Memory B cell (primary cell): ENCODE measurements at regions not wholly inside any gene's neighbourhood (a gene's known extent, or its start where the extent isn't known, plus 50 kb on each side); places are given as distances from the start of the nearest gene placed in this dataset.

Experiments
- ATAC-seq: fragments of 150-1000 bp; cut with Tn5 transposase; 2 replicates; pipeline ENCODE4 v1.10.0; 2021; ENCODE audit warnings: low read depth, mild to moderate bottlenecking, moderate library complexity
- DNase-seq, 2 donors: peaks; one replicate each; pipeline ENCODE4 v3.0.0; 2022; ENCODE audit warnings: low spot score in 2 of 2
- H3K27ac Mint-ChIP-seq: one replicate; pipeline ENCODE4 v1.8.0; 2022; ENCODE audit warnings: mild to moderate bottlenecking, moderate library complexity, mixed read lengths
- H3K27me3 Mint-ChIP-seq: one replicate; pipeline ENCODE4 v1.8.0; 2022; ENCODE audit warnings: mixed read lengths
- H3K36me3 Mint-ChIP-seq: one replicate; pipeline ENCODE4 v1.8.0; 2022; ENCODE audit warnings: mild to moderate bottlenecking, mixed read lengths
- H3K4me1 Mint-ChIP-seq: one replicate; pipeline ENCODE4 v1.8.0; 2022; ENCODE audit warnings: mixed read lengths
- H3K4me3 Mint-ChIP-seq: one replicate; pipeline ENCODE4 v1.8.0; 2022; ENCODE audit warnings: mild to moderate bottlenecking, moderate library complexity, mixed read lengths
- H3K9me3 Mint-ChIP-seq: one replicate; pipeline ENCODE4 v1.8.0; 2022; ENCODE audit warnings: mixed read lengths

- H3K4me1 Mint-ChIP-seq, result no peaks in the 10 kb centered on the region
- no peaks in the 10 kb centered on the region for H3K9me3 Mint-ChIP-seq
- peaks cover 9% of the 10 kb centered on the region for H3K27me3 Mint-ChIP-seq
- no peak for ATAC-seq
- H3K36me3 Mint-ChIP-seq, result no peaks in the 10 kb centered on the region
- no peak overlapping the region for H3K4me3 Mint-ChIP-seq
- DNase-seq, result no peak
- H3K27ac Mint-ChIP-seq, result no peak overlapping the region
Measured at GRCh38 chr16:79420493-79420892, 180.0 kb downstream of the MAF start.

GRCh38 chr16:79419148-79419547 is 181.4 kb downstream of the MAF start:
- H3K4me3 Mint-ChIP-seq, result no peak overlapping the region
- peaks cover 2% of the 10 kb centered on the region for H3K9me3 Mint-ChIP-seq
- peaks cover 15% of the 10 kb centered on the region for H3K27me3 Mint-ChIP-seq
- no peak overlapping the region for H3K27ac Mint-ChIP-seq
- no peak for ATAC-seq
- H3K36me3 Mint-ChIP-seq, result no peaks in the 10 kb centered on the region
- H3K4me1 Mint-ChIP-seq, result no peaks in the 10 kb centered on the region
- DNase-seq, result no peak

- Mint-ChIP-seq H3K36me3 (no peaks in the 10 kb centered on the region), H3K27ac (no peak overlapping the region), H3K27me3 (peaks cover 11% of the 10 kb centered on the region), H3K9me3 (peaks cover 2% of the 10 kb centered on the region), H3K4me1 (no peaks in the 10 kb centered on the region), H3K4me3 (no peak overlapping the region)
- no peak for ATAC-seq
- no peak for DNase-seq
Measured at GRCh38 chr16:79417601-79418008, 182.9 kb downstream of the MAF start.

- peaks cover 3% of the 10 kb centered on the region for H3K9me3 Mint-ChIP-seq
- H3K36me3 Mint-ChIP-seq, result no peaks in the 10 kb centered on the region
- DNase-seq, result no peak
- ATAC-seq, result no peak
- H3K27me3 Mint-ChIP-seq, result peaks cover 8% of the 10 kb centered on the region
- no peak overlapping the region for H3K27ac Mint-ChIP-seq
- no peaks in the 10 kb centered on the region for H3K4me1 Mint-ChIP-seq
- H3K4me3 Mint-ChIP-seq, result no peak overlapping the region
Measured at GRCh38 chr16:79415983-79416640, 184.4 kb downstream of the MAF start.

- Mint-ChIP-seq H3K27ac (no peak overlapping the region), H3K27me3 (peaks cover 10% of the 10 kb centered on the region), H3K9me3 (peaks cover 6% of the 10 kb centered on the region), H3K4me1 (no peaks in the 10 kb centered on the region), H3K4me3 (no peak overlapping the region), H3K36me3 (no peaks in the 10 kb centered on the region)
- DNase-seq, result no peak
- no peak for ATAC-seq
Measured at GRCh38 chr16:79412783-79413225, 187.7 kb downstream of the MAF start.

- Mint-ChIP-seq H3K27me3 (peaks cover 12% of the 10 kb centered on the region), H3K4me1 (peaks cover 2% of the 10 kb centered on the region), H3K27ac (no peak overlapping the region), H3K9me3 (peaks cover 8% of the 10 kb centered on the region), H3K36me3 (no peaks in the 10 kb centered on the region), H3K4me3 (no peak overlapping the region)
- DNase-seq, result no peak
- ATAC-seq, result no peak
Measured at GRCh38 chr16:79411805-79412204, 188.7 kb downstream of the MAF start.

- Mint-ChIP-seq H3K9me3 (peaks cover 8% of the 10 kb centered on the region), H3K4me1 (peaks cover 2% of the 10 kb centered on the region), H3K36me3 (no peaks in the 10 kb centered on the region), H3K4me3 (no peak overlapping the region), H3K27me3 (peaks cover 12% of the 10 kb centered on the region), H3K27ac (no peak overlapping the region)
- DNase-seq (no peak), ATAC-seq (no peak)
Measured at GRCh38 chr16:79411357-79411756, 189.2 kb downstream of the MAF start.

GRCh38 chr16:79409978-79410377 is 190.6 kb downstream of the MAF start:
- Mint-ChIP-seq H3K4me1 (peaks cover 2% of the 10 kb centered on the region), H3K27me3 (peaks cover 9% of the 10 kb centered on the region), H3K27ac (no peak overlapping the region), H3K36me3 (no peaks in the 10 kb centered on the region), H3K9me3 (peaks cover 7% of the 10 kb centered on the region), H3K4me3 (no peak overlapping the region)
- DNase-seq, result no peak
- ATAC-seq, result no peak

GRCh38 chr16:79408355-79408754 is 192.2 kb downstream of the MAF start:
- Mint-ChIP-seq H3K4me3 (no peak overlapping the region), H3K27me3 (peaks cover 7% of the 10 kb centered on the region), H3K4me1 (peaks cover 4% of the 10 kb centered on the region), H3K9me3 (peaks cover 8% of the 10 kb centered on the region), H3K27ac (no peak overlapping the region), H3K36me3 (no peaks in the 10 kb centered on the region)
- no peak for DNase-seq
- ATAC-seq, result no peak

- no peak overlapping the region for H3K27ac Mint-ChIP-seq
- peaks cover 8% of the 10 kb centered on the region for H3K9me3 Mint-ChIP-seq
- peaks cover 4% of the 10 kb centered on the region for H3K4me1 Mint-ChIP-seq
- H3K4me3 Mint-ChIP-seq, result no peak overlapping the region
- no peaks in the 10 kb centered on the region for H3K36me3 Mint-ChIP-seq
- DNase-seq (no peak), ATAC-seq (no peak)
- H3K27me3 Mint-ChIP-seq, result peaks cover 8% of the 10 kb centered on the region
Measured at GRCh38 chr16:79407461-79408135, 192.9 kb downstream of the MAF start.

- H3K27me3 Mint-ChIP-seq, result peaks cover 9% of the 10 kb centered on the region
- DNase-seq (no peak), ATAC-seq (no peak)
- H3K27ac Mint-ChIP-seq, result no peak overlapping the region
- H3K4me1 Mint-ChIP-seq, result peaks cover 4% of the 10 kb centered on the region
- peaks cover 8% of the 10 kb centered on the region for H3K9me3 Mint-ChIP-seq
- no peak overlapping the region for H3K4me3 Mint-ChIP-seq
- no peaks in the 10 kb centered on the region for H3K36me3 Mint-ChIP-seq
Measured at GRCh38 chr16:79407005-79407404, 193.5 kb downstream of the MAF start.

GRCh38 chr16:79404571-79404970 is 196.0 kb downstream of the MAF start:
- peaks cover 4% of the 10 kb centered on the region for H3K4me1 Mint-ChIP-seq
- H3K4me3 Mint-ChIP-seq, result no peak overlapping the region
- H3K27ac Mint-ChIP-seq, result no peak overlapping the region
- H3K9me3 Mint-ChIP-seq, result peaks cover 7% of the 10 kb centered on the region
- peaks cover 9% of the 10 kb centered on the region for H3K27me3 Mint-ChIP-seq
- ATAC-seq (no peak), DNase-seq (no peak)
- H3K36me3 Mint-ChIP-seq, result no peaks in the 10 kb centered on the region

GRCh38 chr16:79403534-79403933 is 197.0 kb downstream of the MAF start:
- peaks cover 6% of the 10 kb centered on the region for H3K9me3 Mint-ChIP-seq
- peaks cover 8% of the 10 kb centered on the region for H3K27me3 Mint-ChIP-seq
- DNase-seq (no peak), ATAC-seq (no peak)
- no peak overlapping the region for H3K27ac Mint-ChIP-seq
- no peak overlapping the region for H3K4me3 Mint-ChIP-seq
- peaks cover 4% of the 10 kb centered on the region for H3K4me1 Mint-ChIP-seq
- H3K36me3 Mint-ChIP-seq, result no peaks in the 10 kb centered on the region

- H3K9me3 Mint-ChIP-seq, result peaks cover 4% of the 10 kb centered on the region
- peaks cover 4% of the 10 kb centered on the region for H3K4me1 Mint-ChIP-seq
- peaks cover 6% of the 10 kb centered on the region for H3K27me3 Mint-ChIP-seq
- ATAC-seq (no peak), DNase-seq (no peak)
- H3K27ac Mint-ChIP-seq, result no peak overlapping the region
- no peaks in the 10 kb centered on the region for H3K36me3 Mint-ChIP-seq
- H3K4me3 Mint-ChIP-seq, result no peak overlapping the region
Measured at GRCh38 chr16:79402920-79403319, 197.6 kb downstream of the MAF start.

- H3K4me3 Mint-ChIP-seq, result no peak overlapping the region
- H3K27me3 Mint-ChIP-seq, result peaks cover 4% of the 10 kb centered on the region
- ATAC-seq (no peak), DNase-seq (no peak)
- H3K4me1 Mint-ChIP-seq, result peaks cover 3% of the 10 kb centered on the region
- peaks cover 2% of the 10 kb centered on the region for H3K9me3 Mint-ChIP-seq
- H3K27ac Mint-ChIP-seq, result no peak overlapping the region
- no peaks in the 10 kb centered on the region for H3K36me3 Mint-ChIP-seq
Measured at GRCh38 chr16:79402356-79402755, 198.2 kb downstream of the MAF start.
